ENCODE measurements at regions not wholly inside any gene's neighbourhood (a gene's known extent, or its start where the extent isn't known, plus 50 kb on each side); places are given as distances from the start of the nearest gene placed in this dataset.
"Not testable (repeated sequence)": the region's sequence is repeated elsewhere in the genome, so short reads cannot be mapped to it uniquely, and the experiment has no call there.

DNA sequence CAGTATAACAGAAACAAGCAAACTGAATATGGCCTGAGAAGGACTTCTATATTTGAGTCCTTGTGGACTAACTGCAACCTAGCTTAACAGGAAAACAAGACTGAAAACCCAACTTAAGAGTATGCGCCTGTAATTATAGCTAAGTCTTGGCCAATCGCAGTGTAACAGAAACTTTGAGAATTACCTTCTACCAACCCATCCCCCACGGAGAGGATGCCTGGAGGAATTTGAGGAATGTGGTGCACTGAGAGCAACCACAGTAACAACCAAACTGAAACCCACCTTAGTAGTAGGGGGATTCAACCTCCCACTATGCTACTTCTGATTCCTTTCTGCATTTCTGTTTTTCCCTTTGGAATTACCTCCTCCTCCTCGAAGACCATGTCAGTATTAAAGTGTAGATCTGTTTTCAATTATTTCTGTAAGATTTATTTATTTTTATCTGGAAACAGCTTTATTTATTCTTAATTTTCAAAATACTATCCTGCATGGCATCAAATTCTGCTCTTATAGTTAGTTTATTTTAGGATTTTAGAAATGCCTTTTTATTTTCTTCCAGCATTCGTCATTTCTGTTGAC lies 393.6 kb downstream of the KCNA4 start:
- no peak for DNase-seq (ENCODE audit: low spot score)

DNA sequence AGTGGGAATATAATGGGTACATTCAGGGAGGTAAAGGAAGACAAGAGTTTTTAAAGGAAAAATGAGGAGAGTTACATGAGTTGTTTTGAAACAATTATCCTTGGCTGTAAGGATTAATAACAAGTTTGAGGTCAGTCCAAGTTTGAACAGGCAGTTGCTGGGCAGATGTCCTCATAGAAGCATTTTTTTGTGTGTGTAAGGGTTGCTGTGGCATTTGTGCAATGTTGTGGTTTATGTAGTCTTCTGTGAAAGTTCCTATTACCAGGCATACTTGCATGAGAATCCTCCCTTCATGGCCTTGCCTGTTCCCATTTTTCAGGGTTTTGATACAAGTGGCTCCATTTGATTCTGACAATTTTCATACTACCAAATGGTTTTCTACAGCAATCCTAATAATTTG lies 400.2 kb downstream of the KCNA4 start:
- peak; percentile 24 for DNase-seq (ENCODE audit: low spot score)

DNA sequence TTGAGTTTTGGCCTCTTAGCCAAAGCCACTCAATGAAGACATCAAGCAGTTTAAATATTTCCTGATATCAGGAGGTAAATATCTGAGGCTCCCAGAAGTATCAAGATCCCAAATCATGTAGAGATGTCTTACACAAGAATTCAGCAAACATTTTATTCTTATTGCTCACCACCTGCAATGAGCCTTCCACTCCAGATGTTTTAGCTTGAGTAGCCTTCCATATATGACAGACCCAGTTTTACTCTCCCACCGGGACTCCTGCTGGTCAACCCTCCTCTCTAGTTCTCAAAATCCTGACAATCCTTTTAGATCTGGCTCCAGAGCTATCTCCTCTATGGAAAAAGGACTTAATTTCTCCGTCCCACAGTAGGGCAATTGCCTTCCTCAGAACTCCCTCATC lies 404.4 kb downstream of the KCNA4 start:
- peak; percentile 6 for DNase-seq (ENCODE audit: low spot score)

DNA sequence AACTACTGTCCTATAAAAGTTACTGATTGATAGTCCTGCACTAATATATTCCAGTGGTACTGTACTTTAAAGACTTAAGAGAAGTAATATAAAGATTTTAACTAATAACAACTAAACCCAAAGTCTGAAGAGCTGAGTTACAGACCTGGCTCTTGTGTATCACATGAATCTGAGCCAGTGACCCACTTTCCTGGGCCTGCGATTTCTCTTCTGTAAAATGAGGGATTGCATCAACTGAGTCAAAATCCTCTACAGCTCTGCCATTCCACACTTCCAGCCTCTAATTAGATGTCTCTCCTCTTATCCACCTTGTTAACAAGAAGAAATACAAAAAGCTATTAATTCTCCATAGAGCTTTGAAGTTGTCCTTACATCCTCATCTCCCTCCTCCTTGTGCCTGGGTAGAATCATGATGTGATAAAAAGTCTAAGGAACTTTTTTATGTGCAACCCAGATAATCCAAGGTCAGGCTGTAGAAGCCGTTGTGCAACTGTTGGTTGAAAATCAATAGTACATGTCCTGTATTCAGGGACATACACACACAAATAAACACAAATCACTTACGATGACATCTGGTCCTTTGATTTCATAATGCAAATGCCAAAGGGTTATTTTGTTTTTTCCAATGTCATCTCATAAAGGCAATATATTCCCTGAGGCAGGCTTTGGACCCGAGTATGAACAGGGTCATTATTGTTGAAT lies 410.3 kb downstream of the KCNA4 start:
- DNase-seq (ENCODE audit: low spot score): no peak

DNA sequence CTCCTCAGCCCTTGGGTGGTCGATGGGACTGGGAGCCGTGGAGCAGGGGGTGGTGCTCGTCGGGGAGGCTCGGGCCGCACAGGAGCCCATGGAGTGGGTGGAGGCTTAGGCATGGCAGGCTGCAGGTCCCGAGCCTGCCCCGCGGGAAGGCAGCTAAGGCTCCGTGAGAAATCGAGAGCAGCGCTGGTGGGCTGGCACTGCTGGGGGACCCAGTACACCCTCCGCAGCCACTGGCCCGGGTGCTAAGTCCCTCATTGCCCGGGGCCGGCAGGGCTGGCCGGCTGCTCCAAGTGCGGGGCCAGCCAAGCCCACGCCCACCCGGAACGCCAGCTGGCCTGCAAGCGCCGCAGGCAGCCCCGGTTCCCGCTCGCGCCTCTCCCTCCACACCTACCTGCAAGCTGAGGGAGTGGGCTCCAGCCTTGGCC lies 416.7 kb downstream of the KCNA4 start:
- DNase-seq (ENCODE audit: low spot score): not testable (repeated sequence)

DNA sequence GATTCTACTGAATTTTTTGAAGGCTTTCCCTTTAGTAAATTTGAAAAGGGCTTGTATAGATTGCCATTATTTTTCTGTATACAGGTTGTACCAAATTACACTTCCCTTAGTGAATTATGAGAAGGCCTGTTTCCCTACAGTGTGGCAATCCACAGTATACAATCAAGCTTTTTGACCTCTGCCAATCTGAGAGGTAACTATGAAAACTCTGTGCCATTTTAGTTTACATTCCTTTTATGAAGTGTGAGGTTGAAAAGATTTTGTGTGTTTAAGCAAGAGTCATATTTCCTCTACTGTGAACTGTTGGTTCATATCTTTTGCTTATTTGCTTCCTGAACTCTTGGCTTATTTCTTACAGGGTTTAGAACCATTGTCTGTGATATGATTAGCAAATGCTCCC lies 432.5 kb downstream of the KCNA4 start:
- no peak for DNase-seq (ENCODE audit: low spot score)

DNA sequence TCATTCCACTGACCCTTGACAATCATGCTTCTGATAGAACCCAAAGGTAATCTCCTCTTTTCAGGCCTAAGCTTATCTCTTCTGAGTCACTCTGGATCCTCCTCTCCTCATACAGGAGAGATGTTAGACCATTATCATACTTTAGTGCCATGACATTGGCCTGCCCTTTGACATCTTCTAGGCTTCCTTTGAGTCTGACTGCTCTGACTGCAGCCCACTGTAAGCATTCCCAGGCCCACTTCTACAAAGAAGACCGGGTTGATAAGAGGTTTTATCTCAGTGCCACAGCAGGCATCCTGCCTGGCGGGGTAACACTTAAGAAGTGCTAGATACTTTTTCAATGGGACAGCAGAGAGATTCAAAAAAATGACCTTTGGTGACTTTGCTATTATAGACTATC lies 438.0 kb downstream of the KCNA4 start:
- no peak for DNase-seq (ENCODE audit: low spot score)

DNA sequence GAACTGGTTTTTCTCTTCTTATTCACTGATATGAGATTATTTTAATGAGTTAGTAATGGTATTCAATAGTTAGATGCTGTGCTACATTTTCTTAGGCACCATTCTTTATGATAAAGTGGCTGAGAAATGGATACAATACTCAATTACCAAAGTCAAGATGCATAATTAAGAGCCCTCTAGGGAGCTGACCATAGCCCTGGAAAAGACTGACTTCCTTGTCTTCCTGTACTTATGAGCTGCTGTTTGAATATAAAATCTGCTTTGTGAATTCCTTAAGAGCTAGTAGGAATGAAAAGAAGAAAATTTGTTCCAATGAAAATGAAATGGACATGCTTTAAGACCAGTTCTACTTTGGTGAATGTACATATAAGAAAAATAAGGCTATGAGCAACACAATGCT lies 452.3 kb downstream of the KCNA4 start:
- no peak for DNase-seq (ENCODE audit: low spot score)

DNA sequence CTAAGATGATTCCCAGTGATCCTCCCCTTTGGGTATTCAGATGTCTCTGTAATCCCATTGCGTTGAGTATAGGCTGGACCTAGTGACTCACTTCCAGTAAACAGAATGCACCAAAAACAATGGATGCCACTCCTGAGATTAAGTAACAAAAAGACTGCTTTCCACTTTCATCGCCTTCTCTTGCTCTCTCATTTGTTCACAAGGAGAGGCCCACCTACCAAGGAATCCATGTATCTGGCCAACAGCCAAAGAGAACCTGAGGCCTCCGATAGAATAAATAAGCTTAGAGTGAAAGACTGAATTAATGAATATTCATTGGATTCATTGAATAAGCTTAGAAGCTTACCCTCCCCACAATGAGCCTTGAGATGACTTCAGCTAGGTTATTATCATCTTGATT lies 454.6 kb downstream of the KCNA4 start:
- no peak for DNase-seq (ENCODE audit: low spot score)

DNA sequence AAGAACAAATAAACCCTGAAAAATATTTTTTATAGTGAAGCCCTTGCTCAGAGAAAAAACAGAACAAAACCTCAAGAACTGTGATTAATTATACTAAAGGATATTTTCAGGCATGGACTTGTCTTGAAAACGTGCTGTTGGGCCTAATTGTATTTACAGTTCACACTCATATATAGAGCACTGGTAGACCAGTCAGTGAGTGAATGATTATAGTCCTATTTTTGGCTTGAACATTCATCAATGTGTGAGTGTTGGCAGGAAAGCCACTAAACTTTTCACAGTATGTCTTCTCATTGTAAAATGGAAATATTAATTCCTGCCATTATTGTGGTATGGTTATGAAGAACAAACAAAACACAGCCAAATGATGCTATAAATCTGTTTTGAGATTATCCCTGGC lies 462.8 kb downstream of the KCNA4 start:
- no peak for DNase-seq (ENCODE audit: low spot score)

DNA sequence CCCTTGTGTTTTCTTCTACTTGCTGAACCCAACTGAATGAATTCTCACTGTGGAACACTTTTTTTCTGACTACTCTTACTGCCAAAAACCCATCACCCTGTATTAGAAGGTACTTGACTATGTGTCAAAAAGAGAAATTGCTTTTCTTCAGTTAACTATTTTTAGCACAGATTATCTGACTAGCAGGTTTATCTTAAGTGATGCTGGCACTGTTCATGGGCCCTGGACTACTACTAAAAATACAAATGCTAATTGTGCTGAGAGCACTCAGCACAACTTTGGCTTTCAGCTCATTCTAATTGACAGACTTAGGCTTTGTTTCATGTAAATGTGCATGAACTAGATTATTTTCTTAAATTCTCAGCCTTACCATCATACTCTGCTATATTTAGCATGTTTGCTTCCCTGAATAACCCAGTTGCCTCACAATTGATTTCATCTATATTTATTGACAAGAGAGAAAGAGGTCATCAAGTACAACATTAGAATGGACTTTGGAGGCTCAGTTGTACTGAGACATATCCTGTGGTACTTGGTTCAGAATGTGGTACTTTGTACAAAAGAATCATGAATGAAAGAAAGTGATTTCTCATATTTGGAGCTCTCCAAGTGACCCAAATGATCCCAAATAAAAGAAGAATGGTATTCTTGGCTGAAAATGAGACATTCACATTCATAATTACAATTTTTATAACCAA lies 478.3 kb downstream of the KCNA4 start:
- DNase-seq (ENCODE audit: low spot score): no peak

DNA sequence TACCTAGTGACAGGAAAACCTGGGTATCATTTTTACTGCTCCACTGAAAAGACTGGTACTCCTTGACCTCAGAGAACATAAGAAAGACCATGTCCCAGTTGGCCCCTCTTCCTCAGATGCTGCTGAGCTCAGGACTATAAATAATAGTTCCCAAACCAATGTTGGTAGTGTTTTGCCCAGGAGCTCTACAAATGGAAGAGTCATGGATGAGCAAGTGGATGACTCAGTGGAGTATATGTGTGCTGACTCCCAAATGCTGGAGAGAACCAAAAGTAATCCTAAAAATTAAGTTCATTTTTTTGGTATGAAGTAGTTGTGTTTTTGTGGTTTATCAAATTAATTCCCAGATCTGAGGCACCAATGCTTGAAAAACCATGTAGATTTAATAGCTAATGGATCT lies 482.0 kb downstream of the KCNA4 start:
- peak; percentile 43 for DNase-seq (ENCODE audit: low spot score)

DNA sequence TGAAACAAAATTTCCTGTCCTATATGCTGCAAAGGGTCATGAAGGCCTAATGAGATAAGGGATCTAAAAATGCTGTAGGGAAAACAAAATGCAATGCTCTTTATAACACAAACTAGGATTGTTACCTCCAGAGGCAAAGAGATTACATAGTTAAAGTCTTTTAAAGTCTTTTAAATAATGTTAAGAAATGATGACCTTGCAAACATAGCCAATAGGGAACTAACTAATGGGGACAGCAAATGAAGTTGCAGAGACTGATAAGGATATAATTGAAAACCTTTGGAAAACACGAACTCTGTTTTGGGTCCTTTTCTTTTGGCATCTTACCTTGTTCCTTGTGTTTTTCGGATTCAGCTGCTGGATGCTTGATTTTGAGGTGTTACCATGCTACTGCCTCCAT lies 485.9 kb downstream of the KCNA4 start:
- DNase-seq (ENCODE audit: low spot score): no peak

DNA sequence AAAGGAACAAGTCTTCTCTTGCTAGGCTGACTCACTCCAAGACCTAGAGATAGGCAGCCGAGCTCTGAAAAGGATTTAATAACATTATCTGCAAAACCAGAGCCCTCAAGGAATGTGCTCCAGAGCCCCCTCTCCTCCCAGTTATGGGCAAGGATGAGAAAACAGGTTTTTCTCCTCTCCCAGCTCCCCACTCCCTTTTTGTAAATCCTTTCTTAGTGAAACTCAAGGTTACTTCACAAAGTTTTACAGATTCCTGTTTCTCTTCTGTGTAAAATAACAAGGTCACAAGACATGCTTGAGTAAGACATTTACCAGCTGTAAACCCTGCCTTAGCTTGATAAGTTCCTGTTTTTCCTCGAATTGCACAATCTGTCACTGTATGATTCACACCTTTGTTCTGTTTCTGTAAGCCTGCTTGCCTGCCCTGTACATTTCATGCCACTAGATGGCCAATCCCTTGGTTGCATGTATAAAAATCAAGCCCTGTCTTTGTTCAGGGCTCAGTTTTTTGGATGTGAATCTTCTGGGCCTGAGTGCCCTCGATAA lies 489.4 kb downstream of the KCNA4 start:
- DNase-seq (ENCODE audit: low spot score): no peak

DNA sequence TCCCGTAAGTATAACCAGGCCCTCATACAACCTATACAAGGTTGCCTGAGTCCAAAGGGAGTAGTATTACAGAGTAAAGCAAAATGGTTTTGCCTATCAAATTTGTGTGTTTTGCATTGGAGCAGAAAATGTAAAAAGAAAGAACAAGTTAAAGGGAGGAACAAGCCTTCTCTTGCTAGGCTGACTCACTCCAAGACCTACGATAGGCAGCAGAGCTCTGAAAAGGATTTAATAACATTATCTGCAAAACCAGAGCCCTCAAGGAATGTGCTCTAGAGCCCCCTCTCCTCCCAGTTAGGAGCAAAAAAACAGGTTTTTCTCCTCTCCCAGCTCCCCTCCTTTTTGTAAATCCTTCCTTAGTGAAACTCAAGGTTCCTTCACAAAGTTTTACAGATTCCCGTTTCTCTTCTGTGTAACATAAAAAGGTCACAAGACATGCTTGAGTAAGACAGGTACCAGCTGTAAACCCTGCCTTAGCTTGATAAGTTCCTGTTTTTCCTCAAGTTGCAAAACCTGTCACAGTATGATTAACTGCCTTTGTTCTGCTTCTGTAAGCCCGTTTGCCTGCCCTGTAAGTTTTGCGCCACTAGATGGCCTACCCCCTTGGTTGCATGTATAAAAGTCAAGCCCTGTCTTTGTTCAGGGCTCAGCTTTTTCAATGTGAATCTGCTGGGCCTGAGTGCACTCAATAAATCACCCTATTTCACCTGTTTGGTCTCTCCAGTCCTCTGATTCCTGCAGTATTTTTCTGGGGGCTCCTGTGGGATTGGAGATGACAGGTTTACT lies 498.2 kb downstream of the KCNA4 start:
- DNase-seq (ENCODE audit: low spot score): no peak

DNA sequence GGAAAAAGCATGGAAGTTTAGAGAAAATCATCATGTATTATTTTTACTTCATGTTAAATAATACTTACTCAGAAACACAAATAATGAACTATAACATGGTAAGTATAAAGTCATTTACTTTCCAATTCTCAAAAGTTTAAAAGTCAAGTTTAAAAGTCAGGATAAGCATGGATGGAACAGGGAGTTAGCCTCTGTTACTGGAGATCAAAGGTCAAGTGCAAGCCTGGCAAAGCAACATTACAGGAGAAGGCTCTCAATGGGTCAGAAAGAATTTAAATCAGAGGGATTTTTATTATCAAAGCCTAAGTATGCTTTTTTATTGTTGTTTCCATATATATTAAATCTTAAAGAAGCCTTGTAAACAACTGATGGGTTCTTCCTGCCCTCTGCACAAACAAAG lies 505.4 kb downstream of the KCNA4 start:
- no peak for DNase-seq (ENCODE audit: low spot score)

DNA sequence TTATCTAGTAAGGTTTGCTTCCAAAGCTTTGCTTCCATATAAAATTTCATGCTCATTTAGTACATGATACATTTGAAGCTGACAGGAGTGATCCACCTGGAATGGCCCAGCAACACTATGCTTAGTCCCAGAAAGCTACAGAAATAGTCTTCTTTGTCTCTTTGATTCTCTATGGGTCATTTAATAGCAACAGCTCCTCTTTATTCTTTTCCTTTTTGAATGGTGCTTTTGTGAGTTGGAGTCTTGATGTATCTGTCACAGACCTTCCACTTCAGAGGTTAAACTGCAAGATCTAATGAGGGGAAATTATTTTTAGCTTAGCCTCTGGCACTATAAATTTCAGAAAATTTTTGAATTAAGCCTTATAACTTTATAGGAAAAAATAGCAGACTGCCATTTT lies 509.5 kb downstream of the KCNA4 start:
- DNase-seq (ENCODE audit: low spot score): no peak

DNA sequence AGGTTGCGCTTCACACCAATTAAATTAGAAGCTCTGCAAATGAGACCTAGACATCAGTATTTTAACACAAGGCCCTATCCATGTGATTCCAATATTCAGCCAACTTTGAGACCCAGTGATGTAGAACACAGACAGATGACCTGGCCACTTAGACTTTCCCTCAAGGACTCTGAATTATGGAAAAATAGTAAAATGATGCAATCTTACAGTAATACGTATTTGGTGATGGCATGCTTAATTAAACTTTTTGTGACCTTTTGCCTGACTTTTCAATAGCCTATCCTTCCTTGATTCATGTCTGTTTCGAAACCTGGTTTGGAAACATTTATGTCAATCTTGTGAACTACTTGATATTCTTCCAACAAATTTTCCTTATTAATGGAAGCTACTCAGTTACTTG lies 521.2 kb downstream of the KCNA4 start:
- DNase-seq (ENCODE audit: low spot score): no peak

DNA sequence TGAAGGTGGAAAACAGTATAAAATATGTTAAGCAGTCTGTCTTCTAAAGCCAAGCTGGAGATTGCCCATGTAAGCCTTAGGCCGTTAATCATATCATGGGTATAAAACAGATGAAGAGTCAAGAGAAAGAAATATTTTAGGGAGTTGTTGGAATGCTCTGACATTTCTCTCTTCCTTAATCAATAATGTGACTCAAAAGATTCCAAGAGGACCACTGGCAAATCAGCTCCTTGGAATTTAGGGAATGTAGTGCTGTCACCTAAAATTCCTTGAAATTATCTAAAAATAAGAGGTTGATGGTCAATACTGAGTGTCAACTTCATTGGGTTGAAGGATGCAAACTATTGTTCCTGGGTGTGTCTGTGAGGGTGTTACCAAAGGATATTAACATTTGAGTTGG lies 525.9 kb downstream of the KCNA4 start:
- no peak for DNase-seq (ENCODE audit: low spot score)

DNA sequence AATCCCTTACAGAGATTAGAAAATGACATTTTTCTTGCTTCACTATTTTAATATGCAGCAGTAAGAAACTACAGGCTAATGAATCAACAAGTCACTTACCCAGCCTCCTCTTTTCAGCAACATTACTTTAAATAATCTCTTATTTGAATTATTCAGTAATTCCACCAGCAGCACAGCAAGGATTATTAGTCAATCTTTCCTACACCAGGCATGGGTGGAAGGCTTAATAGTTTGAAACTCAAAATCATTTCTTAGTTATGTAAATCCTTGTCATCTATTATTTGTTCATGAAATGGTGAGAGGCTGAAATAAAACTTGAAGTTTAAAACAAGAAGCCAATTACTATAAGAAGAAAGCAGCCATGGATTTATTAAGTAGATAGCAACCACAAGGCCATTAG lies 530.5 kb downstream of the KCNA4 start:
- no peak for DNase-seq (ENCODE audit: low spot score)

DNA sequence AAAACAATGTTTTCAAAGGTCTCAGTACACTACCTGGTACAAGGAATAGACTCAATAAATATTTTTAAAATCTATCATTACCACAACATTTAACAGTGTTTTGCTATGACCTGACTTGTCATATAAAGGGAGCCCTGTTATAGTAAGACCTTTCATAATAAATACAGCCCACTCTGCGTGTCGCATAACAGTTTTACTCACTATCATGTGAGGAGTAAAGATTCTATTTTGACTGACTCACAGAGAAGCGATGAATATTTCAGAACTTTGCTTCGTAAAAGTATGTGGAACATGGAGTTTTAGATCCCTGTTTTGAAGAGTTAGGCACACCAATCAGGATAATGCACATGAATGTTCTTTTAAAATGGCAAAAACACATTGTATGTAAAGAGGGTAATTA lies 531.2 kb downstream of the KCNA4 start:
- DNase-seq (ENCODE audit: low spot score): no peak

DNA sequence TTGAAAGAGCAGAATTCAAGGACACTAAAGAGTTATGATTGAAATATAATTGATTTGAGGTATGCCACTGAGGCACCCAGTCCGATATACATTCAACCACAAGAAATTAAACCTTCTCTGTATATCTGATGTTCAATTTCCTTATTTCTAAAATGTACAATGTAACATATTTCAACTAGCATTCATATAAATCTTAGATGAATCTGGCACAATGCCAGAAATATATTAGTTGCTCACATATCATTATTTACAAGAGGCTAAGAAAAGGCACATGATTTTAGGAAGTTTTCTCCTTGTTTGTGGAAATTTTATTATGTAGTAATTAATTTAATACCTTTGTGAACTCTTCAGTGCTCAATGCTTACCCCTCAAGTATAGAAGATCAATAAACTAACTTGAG lies 532.3 kb downstream of the KCNA4 start:
- no peak for DNase-seq (ENCODE audit: low spot score)

DNA sequence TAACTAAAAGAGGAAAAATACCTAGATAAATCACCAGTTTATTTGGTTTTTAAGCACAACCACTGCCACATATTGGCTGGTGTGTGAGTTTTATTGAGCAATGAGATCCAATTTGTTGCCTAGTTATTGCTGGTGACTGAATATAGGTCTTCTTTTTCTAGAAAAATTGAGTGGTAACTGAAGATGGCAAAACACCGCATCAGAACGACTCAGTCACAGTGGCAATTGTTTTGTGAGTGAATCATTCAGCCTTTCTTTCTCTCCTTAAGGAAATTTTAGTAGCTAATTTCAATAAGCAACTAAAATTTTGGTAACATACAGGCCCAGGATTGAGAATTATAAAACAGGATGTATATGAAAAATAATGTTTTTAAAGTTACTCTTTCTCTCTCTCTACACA lies 533.0 kb downstream of the KCNA4 start:
- DNase-seq (ENCODE audit: low spot score): no peak

Data from AG20443 (cell line).